Pancreas (tissue), 10 donors: ENCODE measurements at regions not wholly inside any gene's neighbourhood (a gene's known extent, or its start where the extent isn't known, plus 50 kb on each side); places are given as distances from the start of the nearest gene placed in this dataset.

ENCODE experiments used
- ATAC-seq, 4 donors: fragments of 200-7000 bp; cut with Tn5 transposase; one replicate each; pipeline versions ENCODE4 v1.8.0 to v1.9.1; 2020; ENCODE audit warnings: mild to moderate bottlenecking in 4 of 4, moderate library complexity in 4 of 4
- DNase-seq, 6 donors: peaks; one replicate each; pipeline ENCODE4 v3.0.0-alpha.2; 2020
- FAIRE-seq: peaks from 2 replicates; lab custom pipeline; 2012; peaks lifted over from hg19 to GRCh38; lab: Jason Lieb, UNC
- H3K27ac ChIP-seq, 4 donors: fragments of 200-600 bp; sonication (generic); 1 replicate in 3 of 4; 2 replicates in 1 of 4; pipeline versions ENCODE4 v1.5.0 to v1.8.0; 2020
- H3K27me3 ChIP-seq, 4 donors: fragments of 200-600 bp; one replicate each; pipeline ENCODE4 v1.8.0; 2021
- H3K36me3 ChIP-seq, 3 donors: fragments of 200-600 bp; sonication (generic) in 1 of 3; one replicate each; pipeline versions ENCODE4 v1.5.0 to v1.8.0; 2020 to 2021
- H3K4me1 ChIP-seq, 3 donors: fragments of 200-600 bp; one replicate each; pipeline ENCODE4 v1.8.0; 2021
- H3K4me3 ChIP-seq, 4 donors: fragments of 200-600 bp; sonication (generic) in 2 of 4; one replicate each; pipeline versions ENCODE4 v1.5.0 to v1.8.0; 2020 to 2021
- H3K9me3 ChIP-seq, 4 donors: fragments of 200-600 bp; one replicate each; pipeline ENCODE4 v1.8.0; 2021
- CTCF ChIP-seq, 4 donors: fragments of 200-600 bp; sonication (generic) in 3 of 4; IDR thresholded peaks; one replicate each; pipeline versions ENCODE4 v1.5.0 to v1.8.0; 2021; ENCODE audit warnings: antibody characterized with exemption in 4 of 4
- WGBS, 2 donors: extraction: QIAGEN DNeasy Blood & Tissue Kit; methylation state at CpG; one replicate each; pipeline ENCODE4 v1.1.7; 2013; 5-methylcytosine and 5-hydroxymethylcytosine counted together
- intact Hi-C, 3 donors: fragments of 100-400 bp; cut with DNase I; formaldehyde crosslinking; loops; one replicate each; pipeline versions ENCODE4 v1.11.1 to v1.14.2; 2022
- donor health status: healthy with polysubstance abuse.
- donor health status: DM: no; HTN: no; CAD: no; lungs with moderate emphysema.
- donor health status: DM: no; HTN: no; CAD: no.
- donor health status: control.
- donor health status: control.
- donor health status: Bipolar disorder and iron deficiency.
- donor health status: DM: yes; HTN: yes; CAD: no.
- donor health status: DM: no; HTN: no; CAD: no.
- donor health status: DM: no; HTN: no; CAD: no.
- donor health status: DM: yes; HTN: yes; CAD: no.

- ATAC-seq (no peak), FAIRE-seq (no peak), DNase-seq (peak in 1 of 6 donors; percentile 30)
- H3K27ac ChIP-seq: no peak overlapping the region
- WGBS, 2 donors: 82 to 85% methylated on average over 13 of the region's 13 CpGs
- intact Hi-C loops: no loop called here
- no peaks in the 10 kb centered on the region for H3K9me3 ChIP-seq
- no peak overlapping the region for H3K4me3 ChIP-seq
- TF ChIP-seq CTCF (IDR thresholded peaks at IDR 0.05): no peak
- no peaks in the 10 kb centered on the region for H3K36me3 ChIP-seq
- H3K4me1 ChIP-seq: peaks cover 0 to 3% (median 0%) of the 10 kb centered on the region in 3 donors
- no peaks in the 10 kb centered on the region for H3K27me3 ChIP-seq
Observed at GRCh38 chr1:54462597-54463258, 56.5 kb upstream of the SSBP3 start.

- H3K4me3 ChIP-seq: no peak overlapping the region
- H3K27ac ChIP-seq: no peak overlapping the region
- H3K4me1 ChIP-seq: peaks cover 0 to 3% (median 0%) of the 10 kb centered on the region in 3 donors
- no peaks in the 10 kb centered on the region for H3K27me3 ChIP-seq
- H3K9me3 ChIP-seq: no peaks in the 10 kb centered on the region
- FAIRE-seq: no peak
- peak in 1 of 6 donors; percentile 33 for DNase-seq
- H3K36me3 ChIP-seq: no peaks in the 10 kb centered on the region
- intact Hi-C loops: no loop called here
- WGBS, 2 donors: 82% methylated on average over 16 of the region's 16 CpGs
- TF ChIP-seq CTCF (IDR thresholded peaks at IDR 0.05): no peak
- ATAC-seq: no peak
Observed at GRCh38 chr1:54461731-54462596, 55.8 kb upstream of the SSBP3 start.

GRCh38 chr1:54460861-54461387 lies 54.7 kb upstream of the SSBP3 start:
- Histone ChIP-seq H3K9me3 (no peaks in the 10 kb centered on the region), H3K4me3 (no peak overlapping the region), H3K36me3 (no peaks in the 10 kb centered on the region), H3K27me3 (no peaks in the 10 kb centered on the region), H3K4me1 (peaks cover 0 to 3% (median 0%) of the 10 kb centered on the region in 3 donors), H3K27ac (no peak overlapping the region)
- WGBS, 2 donors: 91 to 96% methylated on average over 8 of the region's 8 CpGs
- peak in 1 of 6 donors; percentile 5 for DNase-seq
- no peak for ATAC-seq
- FAIRE-seq: no peak
- no peak for TF ChIP-seq CTCF (IDR thresholded peaks at IDR 0.05)
- intact Hi-C loops: no loop called here

GRCh38 chr1:54460351-54460750 lies 54.2 kb upstream of the SSBP3 start:
- DNase-seq (peak in 1 of 6 donors; percentile 22), FAIRE-seq (no peak), ATAC-seq (no peak)
- H3K36me3 ChIP-seq: no peaks in the 10 kb centered on the region
- WGBS, 2 donors: 84 to 90% methylated on average over 2 of the region's 2 CpGs
- H3K9me3 ChIP-seq: no peaks in the 10 kb centered on the region
- no peak for TF ChIP-seq CTCF (IDR thresholded peaks at IDR 0.05)
- no peak overlapping the region for H3K27ac ChIP-seq
- intact Hi-C loops: no loop called here
- H3K4me3 ChIP-seq: no peak overlapping the region
- H3K27me3 ChIP-seq: no peaks in the 10 kb centered on the region
- H3K4me1 ChIP-seq: peaks cover 0 to 3% (median 0%) of the 10 kb centered on the region in 3 donors
